Astrocyte (in vitro differentiated cells and primary cell): ENCODE measurements at regions not wholly inside any gene's neighbourhood (a gene's known extent, or its start where the extent isn't known, plus 50 kb on each side); places are given as distances from the start of the nearest gene placed in this dataset.

Source experiments
- CTCF ChIP-seq: IDR thresholded peaks from 2 replicates; pipeline ENCODE4 v1.5.1; 2011; ENCODE audit warnings: low read depth, mild to moderate bottlenecking, inconsistent platforms, low read length, moderate library complexity; ENCODE audit not compliant: insufficient read depth
- EZH2 ChIP-seq: IDR thresholded peaks from 2 replicates; pipeline ENCODE4 v1.6.1; 2012; ENCODE audit warnings: mild to moderate bottlenecking, low read length, inconsistent platforms; ENCODE audit not compliant: insufficient read depth

- TF ChIP-seq CTCF: no peak
- no peak for TF ChIP-seq EZH2
Observed at GRCh38 chr2:125086313-125087184, 1061.5 kb downstream of the CNTNAP5 start.
